Fibroblast of villous mesenchyme (primary cell): ENCODE measurements at regions not wholly inside any gene's neighbourhood (a gene's known extent, or its start where the extent isn't known, plus 50 kb on each side); places are given as distances from the start of the nearest gene placed in this dataset.
A peak's percentile ranks its signal among the peaks of the same experiment; 100 is the strongest.

Source experiments
- DNase-seq: peaks from one replicate; pipeline ENCODE4 v3.0.0-alpha.2; 2010; ENCODE audit warnings: low read depth
- H3K4me3 ChIP-seq: 2 replicates; pipeline ENCODE4 v1.5.1; 2011; ENCODE audit warnings: low read depth, mild to moderate bottlenecking, low read length
- TF ChIP-seq, protein P1 (sequence below): IDR thresholded peaks from 2 replicates; pipeline ENCODE4 v1.5.1; 2012; ENCODE audit warnings: low read depth, mild to moderate bottlenecking, low read length; ENCODE audit not compliant: insufficient read depth

DNA sequence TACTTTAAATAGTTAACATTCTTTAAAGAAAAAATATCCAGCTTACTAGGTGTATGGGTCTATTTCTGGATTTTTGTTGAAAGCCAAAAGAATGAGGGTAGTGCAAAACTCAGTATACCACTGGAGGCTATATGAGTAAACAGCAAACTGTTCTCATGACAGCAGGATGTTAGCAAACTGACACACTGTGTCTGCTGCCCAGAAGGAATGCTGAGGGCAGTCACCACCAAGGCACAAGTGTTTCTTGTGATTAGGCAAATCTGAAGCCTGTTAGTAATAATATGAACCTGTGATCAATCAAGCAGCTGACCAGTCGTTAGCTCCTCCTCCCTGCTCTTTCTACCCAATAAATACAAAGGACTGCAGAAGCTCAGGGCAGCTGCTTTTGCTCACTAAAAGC lies 50.5 kb upstream of the SULT1C3 start:
- H3K4me3 ChIP-seq, result no peak overlapping the region
- TF ChIP-seq, protein P1, sequence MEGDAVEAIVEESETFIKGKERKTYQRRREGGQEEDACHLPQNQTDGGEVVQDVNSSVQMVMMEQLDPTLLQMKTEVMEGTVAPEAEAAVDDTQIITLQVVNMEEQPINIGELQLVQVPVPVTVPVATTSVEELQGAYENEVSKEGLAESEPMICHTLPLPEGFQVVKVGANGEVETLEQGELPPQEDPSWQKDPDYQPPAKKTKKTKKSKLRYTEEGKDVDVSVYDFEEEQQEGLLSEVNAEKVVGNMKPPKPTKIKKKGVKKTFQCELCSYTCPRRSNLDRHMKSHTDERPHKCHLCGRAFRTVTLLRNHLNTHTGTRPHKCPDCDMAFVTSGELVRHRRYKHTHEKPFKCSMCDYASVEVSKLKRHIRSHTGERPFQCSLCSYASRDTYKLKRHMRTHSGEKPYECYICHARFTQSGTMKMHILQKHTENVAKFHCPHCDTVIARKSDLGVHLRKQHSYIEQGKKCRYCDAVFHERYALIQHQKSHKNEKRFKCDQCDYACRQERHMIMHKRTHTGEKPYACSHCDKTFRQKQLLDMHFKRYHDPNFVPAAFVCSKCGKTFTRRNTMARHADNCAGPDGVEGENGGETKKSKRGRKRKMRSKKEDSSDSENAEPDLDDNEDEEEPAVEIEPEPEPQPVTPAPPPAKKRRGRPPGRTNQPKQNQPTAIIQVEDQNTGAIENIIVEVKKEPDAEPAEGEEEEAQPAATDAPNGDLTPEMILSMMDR, result no peak
- DNase-seq, result peak; percentile 12
